Fibroblast of villous mesenchyme (primary cell): ENCODE measurements at regions not wholly inside any gene's neighbourhood (a gene's known extent, or its start where the extent isn't known, plus 50 kb on each side); places are given as distances from the start of the nearest gene placed in this dataset.

ENCODE experiments used
- DNase-seq: peaks from one replicate; pipeline ENCODE4 v3.0.0-alpha.2; 2010; ENCODE audit warnings: low read depth
- H3K4me3 ChIP-seq: 2 replicates; pipeline ENCODE4 v1.5.1; 2011; ENCODE audit warnings: low read depth, mild to moderate bottlenecking, low read length
- TF ChIP-seq, protein P1 (sequence below): IDR thresholded peaks from 2 replicates; pipeline ENCODE4 v1.5.1; 2012; ENCODE audit warnings: low read depth, mild to moderate bottlenecking, low read length; ENCODE audit not compliant: insufficient read depth

DNA sequence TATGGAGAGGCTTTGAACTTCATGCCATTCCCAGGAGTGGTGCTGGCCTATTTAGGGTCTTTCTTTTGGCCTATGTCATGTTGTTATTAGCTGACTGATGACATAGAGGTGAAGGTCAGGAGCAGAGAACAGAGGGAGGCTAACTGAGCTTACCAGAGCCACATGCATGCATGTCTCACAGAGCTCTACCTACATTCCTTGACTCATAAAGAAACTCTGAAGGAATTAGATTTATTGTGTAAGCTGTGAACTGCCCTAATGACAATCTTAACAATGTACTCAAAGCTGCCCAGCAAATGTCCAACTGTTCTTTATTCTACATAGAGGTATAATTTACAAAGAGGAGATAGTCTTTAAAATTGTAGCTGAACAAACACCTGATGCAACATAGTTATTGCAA lies 192.7 kb upstream of the CNR1 start:
- no peak overlapping the region for H3K4me3 ChIP-seq
- DNase-seq: peak; percentile 12
- TF ChIP-seq, protein P1, sequence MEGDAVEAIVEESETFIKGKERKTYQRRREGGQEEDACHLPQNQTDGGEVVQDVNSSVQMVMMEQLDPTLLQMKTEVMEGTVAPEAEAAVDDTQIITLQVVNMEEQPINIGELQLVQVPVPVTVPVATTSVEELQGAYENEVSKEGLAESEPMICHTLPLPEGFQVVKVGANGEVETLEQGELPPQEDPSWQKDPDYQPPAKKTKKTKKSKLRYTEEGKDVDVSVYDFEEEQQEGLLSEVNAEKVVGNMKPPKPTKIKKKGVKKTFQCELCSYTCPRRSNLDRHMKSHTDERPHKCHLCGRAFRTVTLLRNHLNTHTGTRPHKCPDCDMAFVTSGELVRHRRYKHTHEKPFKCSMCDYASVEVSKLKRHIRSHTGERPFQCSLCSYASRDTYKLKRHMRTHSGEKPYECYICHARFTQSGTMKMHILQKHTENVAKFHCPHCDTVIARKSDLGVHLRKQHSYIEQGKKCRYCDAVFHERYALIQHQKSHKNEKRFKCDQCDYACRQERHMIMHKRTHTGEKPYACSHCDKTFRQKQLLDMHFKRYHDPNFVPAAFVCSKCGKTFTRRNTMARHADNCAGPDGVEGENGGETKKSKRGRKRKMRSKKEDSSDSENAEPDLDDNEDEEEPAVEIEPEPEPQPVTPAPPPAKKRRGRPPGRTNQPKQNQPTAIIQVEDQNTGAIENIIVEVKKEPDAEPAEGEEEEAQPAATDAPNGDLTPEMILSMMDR: no peak

DNA sequence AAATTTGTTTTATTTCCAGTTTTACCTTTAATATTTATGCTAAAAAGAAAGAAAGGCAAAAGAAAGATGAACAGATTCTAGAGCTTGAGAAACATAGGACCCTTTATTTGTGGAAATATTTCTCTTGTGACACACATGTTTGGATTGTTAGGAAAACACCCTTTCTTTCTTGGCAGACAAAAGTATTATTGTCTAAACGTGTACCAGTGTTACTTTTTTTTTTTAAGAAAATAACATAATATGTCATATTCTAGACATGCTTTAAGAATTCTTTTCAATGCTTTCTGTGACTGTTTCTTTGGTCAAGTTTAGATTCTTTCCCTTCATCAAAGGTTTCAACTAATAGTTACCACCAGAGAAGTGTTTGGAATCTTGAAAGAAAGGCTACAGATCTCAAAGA lies 183.4 kb upstream of the CNR1 start:
- DNase-seq: peak; percentile 21
- no peak overlapping the region for H3K4me3 ChIP-seq
- TF ChIP-seq, protein P1: no peak

DNA sequence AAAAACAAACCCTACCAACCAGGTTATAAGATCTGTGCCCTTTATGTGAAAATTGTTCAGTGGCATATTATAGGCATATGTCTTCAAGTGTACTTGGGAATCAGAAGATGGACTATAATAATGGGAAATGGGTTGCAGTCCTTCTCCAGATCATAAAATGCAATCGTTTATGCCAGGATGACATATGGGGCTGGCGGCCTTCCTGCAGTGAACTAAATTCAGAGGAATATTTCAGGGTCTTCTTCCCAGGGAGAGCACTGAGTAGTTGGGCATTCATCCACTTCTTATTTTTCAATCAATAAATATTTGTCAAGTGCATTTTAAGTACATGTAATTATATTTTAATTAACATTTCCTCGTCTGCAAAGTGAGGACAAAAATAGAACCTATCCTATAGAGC lies 176.2 kb upstream of the CNR1 start:
- no peak for DNase-seq
- no peak overlapping the region for H3K4me3 ChIP-seq
- TF ChIP-seq, protein P1: no peak

DNA sequence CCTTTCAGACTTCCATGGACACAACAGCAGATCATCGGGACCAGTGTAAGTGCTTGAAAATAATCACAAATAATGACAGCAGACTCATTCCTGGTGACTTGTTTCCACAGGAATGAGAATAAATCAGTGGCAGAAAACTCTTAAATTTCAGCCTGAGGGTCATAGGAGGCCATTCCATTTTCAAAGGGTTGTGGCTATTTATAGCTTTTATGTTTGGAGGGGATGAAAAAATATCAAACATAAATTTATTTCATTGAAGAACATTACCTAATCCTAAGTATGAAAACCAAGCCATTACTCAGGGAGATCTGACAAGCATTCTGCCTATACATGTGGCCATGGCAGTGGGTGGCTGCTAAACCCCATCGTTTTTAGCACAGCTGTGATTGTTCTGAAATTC lies 173.6 kb upstream of the CNR1 start:
- TF ChIP-seq, protein P1: no peak
- H3K4me3 ChIP-seq: no peak overlapping the region
- peak; percentile 33 for DNase-seq

DNA sequence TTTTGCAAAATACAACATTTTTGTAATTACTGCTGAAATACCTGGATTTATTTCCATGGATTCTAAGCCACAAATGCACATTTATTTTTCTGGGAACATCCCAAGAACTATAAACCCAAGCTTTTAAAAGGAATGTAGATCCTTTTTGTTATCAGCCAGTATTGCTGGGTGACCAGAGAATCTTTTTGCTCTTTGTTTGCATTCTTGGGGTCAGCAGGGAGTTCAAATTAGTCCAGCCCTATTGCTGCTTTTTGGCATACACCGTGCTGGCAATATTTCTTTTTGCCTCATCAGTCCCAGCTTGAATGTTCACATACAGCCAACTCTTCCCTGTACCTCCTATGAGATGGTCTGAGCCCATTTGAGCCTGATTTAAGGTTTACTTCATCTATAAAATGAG lies 155.2 kb upstream of the CNR1 start:
- no peak overlapping the region for H3K4me3 ChIP-seq
- DNase-seq: no peak
- TF ChIP-seq, protein P1: no peak

DNA sequence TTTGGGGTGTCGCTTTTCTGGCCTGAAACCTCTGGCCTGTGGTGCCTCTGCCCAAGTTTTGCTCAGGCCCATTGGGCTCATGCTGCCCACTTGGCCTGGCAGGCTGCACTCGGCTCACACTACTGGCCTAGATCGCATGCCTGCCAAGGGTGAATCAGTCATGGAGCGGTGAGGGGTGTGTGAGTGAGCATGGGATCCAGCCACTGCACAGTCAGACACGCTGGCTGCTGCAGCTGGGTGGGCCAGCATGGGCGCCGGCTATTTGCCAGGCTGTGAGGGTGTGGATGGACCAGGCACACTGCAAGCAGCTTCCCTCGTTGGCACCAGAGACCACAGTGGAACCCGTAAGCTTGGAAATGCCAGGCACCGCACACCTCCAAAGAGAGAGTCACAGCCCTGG lies 145.4 kb upstream of the CNR1 start:
- DNase-seq: no peak
- H3K4me3 ChIP-seq: no peak overlapping the region
- TF ChIP-seq, protein P1: no peak

DNA sequence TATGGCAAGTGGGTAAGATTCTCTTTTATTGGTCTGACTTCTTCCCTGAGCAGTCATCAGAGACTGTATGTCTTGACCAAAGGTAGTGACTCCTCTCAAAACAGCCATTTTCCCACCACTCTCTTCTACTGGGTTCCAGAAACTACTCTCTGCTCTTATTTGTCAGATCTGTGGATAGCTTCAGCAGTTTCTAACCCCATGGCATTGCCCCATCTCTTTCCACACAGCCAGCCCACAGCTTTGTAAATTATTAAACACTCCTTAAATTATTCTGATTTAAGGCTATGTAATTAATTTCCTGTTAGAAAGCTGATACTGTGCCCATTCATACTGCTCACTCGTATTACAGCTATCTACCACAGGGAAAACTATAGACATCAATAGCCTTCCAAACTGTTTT lies 138.4 kb upstream of the CNR1 start:
- TF ChIP-seq, protein P1: no peak
- H3K4me3 ChIP-seq: no peak overlapping the region
- DNase-seq: no peak
